GM13977 (cell line): ENCODE measurements at regions not wholly inside any gene's neighbourhood (a gene's known extent, or its start where the extent isn't known, plus 50 kb on each side); places are given as distances from the start of the nearest gene placed in this dataset.

ENCODE experiments used
- DNase-seq: peaks from one replicate; pipeline ENCODE4 v3.0.0; 2012; ENCODE audit warnings: low spot score
- in situ Hi-C: fragments of 300-500 bp; cut with MboI; formaldehyde crosslinking; loops from one replicate; pipeline ENCODE4 v1.12.0; 2022; ENCODE audit warnings: low sequenced_read_pairs, low pct_unique_long_range_greater_than_20kb, mixed read lengths, inconsistent platforms; ENCODE audit not compliant: unreplicated experiment
- TF ChIP-seq, protein P1 (sequence below): IDR thresholded peaks from 2 replicates; pipeline ENCODE4 v1.5.1; 2012; ENCODE audit warnings: mild to moderate bottlenecking, control low read depth; ENCODE audit not compliant: insufficient read depth; ENCODE audit errors: extremely low read depth, missing control alignments

- in situ Hi-C loops: no loop called here
- DNase-seq: no peak
Observed at GRCh38 chr7:80316811-80317210, 182.2 kb downstream of the GNAI1 start.

DNA sequence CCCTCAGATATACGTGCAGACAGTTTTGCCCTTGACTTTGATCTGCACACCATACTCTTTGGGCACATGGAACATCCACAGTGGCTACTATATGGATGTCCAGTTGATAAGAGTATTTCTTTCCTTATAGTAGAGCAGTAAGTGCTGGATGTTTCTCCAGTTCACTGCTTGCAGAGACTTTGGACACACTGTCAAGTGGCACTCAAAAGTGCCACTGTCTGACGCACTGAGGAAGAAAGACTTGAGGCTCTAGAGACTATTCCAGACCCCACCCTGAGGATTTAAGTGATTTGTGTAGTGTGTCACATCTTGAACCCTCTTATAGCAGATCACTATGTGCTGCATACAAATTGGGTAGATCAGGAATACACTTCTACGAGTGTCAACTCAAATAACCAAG is 179.1 kb downstream of the GNAI1 start:
- in situ Hi-C loops: no loop called here
- no peak for DNase-seq
- TF ChIP-seq, protein P1, sequence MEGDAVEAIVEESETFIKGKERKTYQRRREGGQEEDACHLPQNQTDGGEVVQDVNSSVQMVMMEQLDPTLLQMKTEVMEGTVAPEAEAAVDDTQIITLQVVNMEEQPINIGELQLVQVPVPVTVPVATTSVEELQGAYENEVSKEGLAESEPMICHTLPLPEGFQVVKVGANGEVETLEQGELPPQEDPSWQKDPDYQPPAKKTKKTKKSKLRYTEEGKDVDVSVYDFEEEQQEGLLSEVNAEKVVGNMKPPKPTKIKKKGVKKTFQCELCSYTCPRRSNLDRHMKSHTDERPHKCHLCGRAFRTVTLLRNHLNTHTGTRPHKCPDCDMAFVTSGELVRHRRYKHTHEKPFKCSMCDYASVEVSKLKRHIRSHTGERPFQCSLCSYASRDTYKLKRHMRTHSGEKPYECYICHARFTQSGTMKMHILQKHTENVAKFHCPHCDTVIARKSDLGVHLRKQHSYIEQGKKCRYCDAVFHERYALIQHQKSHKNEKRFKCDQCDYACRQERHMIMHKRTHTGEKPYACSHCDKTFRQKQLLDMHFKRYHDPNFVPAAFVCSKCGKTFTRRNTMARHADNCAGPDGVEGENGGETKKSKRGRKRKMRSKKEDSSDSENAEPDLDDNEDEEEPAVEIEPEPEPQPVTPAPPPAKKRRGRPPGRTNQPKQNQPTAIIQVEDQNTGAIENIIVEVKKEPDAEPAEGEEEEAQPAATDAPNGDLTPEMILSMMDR: no peak

More at GRCh38 chr7:80316811-80317210, 182.2 kb downstream of the GNAI1 start:
- TF ChIP-seq, protein P1: no peak

- in situ Hi-C loops: no loop called here
- TF ChIP-seq, protein P1: no peak
- no peak for DNase-seq
Observed at GRCh38 chr7:80313067-80313626, 178.5 kb downstream of the GNAI1 start.

GRCh38 chr7:80312139-80312661 is 177.6 kb downstream of the GNAI1 start:
- in situ Hi-C loops: no loop called here
- TF ChIP-seq, protein P1: no peak
- DNase-seq: no peak

GRCh38 chr7:80311313-80311712 is 176.7 kb downstream of the GNAI1 start:
- TF ChIP-seq, protein P1: no peak
- in situ Hi-C loops: no loop called here
- DNase-seq: no peak

- in situ Hi-C loops: no loop called here
- DNase-seq: no peak
- TF ChIP-seq, protein P1: no peak
Observed at GRCh38 chr7:80309971-80310549, 175.4 kb downstream of the GNAI1 start.
